ENCODE measurements at regions not wholly inside any gene's neighbourhood (a gene's known extent, or its start where the extent isn't known, plus 50 kb on each side); places are given as distances from the start of the nearest gene placed in this dataset.

DNA sequence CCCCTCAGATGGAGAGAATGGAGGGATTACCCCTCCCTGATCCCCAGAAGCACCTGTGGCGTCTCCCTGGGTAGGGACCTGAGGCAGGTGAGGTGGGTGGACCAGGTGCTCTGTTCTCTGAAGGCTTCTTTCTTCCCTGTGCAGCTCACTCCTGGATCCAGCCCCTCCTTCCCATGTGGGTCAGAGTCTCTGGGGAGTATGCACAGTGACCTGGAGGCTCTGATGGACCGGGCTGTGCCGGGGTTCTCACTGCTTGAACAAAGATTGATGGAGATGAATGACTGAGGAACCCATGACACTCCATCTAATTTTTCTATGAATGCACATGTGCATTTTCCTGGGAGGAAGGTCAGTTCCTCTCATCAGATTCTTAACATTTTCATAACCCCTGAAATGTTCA, 78.6 kb upstream of the SHANK2 start:
- TF ChIP-seq TAF1 (IDR thresholded peaks at IDR 0.05; ENCODE audit: low read depth) (no peak), CTCF (IDR thresholded peaks at IDR 0.05; ENCODE audit: poor library complexity, severe bottlenecking) (no peak), REST (IDR thresholded peaks at IDR 0.05; ENCODE audit: borderline replicate concordance) (no peak), POLR2AphosphoS5 (IDR thresholded peaks at IDR 0.05) (no peak), SMC3 (conservative IDR thresholded peaks at IDR 0.05; ENCODE audit: poor library complexity) (no peak), EZH2 (IDR thresholded peaks at IDR 0.05; ENCODE audit: borderline replicate concordance, insufficient read depth, low read length, poor library complexity, severe bottlenecking) (no peak), MXI1 (conservative IDR thresholded peaks at IDR 0.05; ENCODE audit: poor library complexity, severe bottlenecking) (no peak), EP300 (conservative IDR thresholded peaks at IDR 0.05; ENCODE audit: poor library complexity, severe bottlenecking) (no peak), RAD21 (conservative IDR thresholded peaks at IDR 0.05) (no peak)

GRCh38 chr11:71330349-71330748, 78.0 kb upstream of the SHANK2 start:
- H3K27ac ChIP-seq (ENCODE audit: low read length), result no peak overlapping the region
- H3K4me2 ChIP-seq (ENCODE audit: low read length), result no peak overlapping the region
- no peaks in the 10 kb centered on the region for H3K27me3 ChIP-seq (ENCODE audit: insufficient read depth, low read depth, low read length)
- H2AFZ ChIP-seq (ENCODE audit: low read depth, low read length), result no peak overlapping the region
- H4K20me1 ChIP-seq (ENCODE audit: insufficient read depth), result no peaks in the 10 kb centered on the region
- no peaks in the 10 kb centered on the region for H3K9me3 ChIP-seq (ENCODE audit: low read length)
- no peaks in the 10 kb centered on the region for H3K9me2 ChIP-seq (ENCODE audit: insufficient read depth, low read length)
- no peaks in the 10 kb centered on the region for H3K36me3 ChIP-seq (ENCODE audit: insufficient read depth, low read length)
- TF ChIP-seq EP300 (conservative IDR thresholded peaks at IDR 0.05; ENCODE audit: poor library complexity, severe bottlenecking), result no peak
- TF ChIP-seq MXI1 (conservative IDR thresholded peaks at IDR 0.05; ENCODE audit: poor library complexity, severe bottlenecking), result no peak
- no peak overlapping the region for H3K9ac ChIP-seq (ENCODE audit: low read length)
- no peaks in the 10 kb centered on the region for H3K79me2 ChIP-seq (replicated peaks; ENCODE audit: insufficient read depth, low read length)
- H3K4me3 ChIP-seq (ENCODE audit: low read length), result no peak overlapping the region
- no peaks in the 10 kb centered on the region for H3F3A ChIP-seq (ENCODE audit: insufficient read depth, low read length, poor library complexity, severe bottlenecking)

More for the DNA sequence above, 78.6 kb upstream of the SHANK2 start:
- H3K36me3 ChIP-seq (ENCODE audit: insufficient read depth, low read length), result no peaks in the 10 kb centered on the region
- H3K79me2 ChIP-seq (replicated peaks; ENCODE audit: insufficient read depth, low read length), result no peaks in the 10 kb centered on the region
- no peak overlapping the region for H3K27ac ChIP-seq (ENCODE audit: low read length)
- no peak overlapping the region for H3K4me2 ChIP-seq (ENCODE audit: low read length)
- H3F3A ChIP-seq (ENCODE audit: insufficient read depth, low read length, poor library complexity, severe bottlenecking), result no peaks in the 10 kb centered on the region
- no peaks in the 10 kb centered on the region for H3K9me3 ChIP-seq (ENCODE audit: low read length)
- no peak overlapping the region for H3K9ac ChIP-seq (ENCODE audit: low read length)
- H3K4me3 ChIP-seq (ENCODE audit: low read length), result no peak overlapping the region
- H4K20me1 ChIP-seq (ENCODE audit: insufficient read depth), result no peaks in the 10 kb centered on the region
- no peaks in the 10 kb centered on the region for H3K27me3 ChIP-seq (ENCODE audit: insufficient read depth, low read depth, low read length)
- no peaks in the 10 kb centered on the region for H3K9me2 ChIP-seq (ENCODE audit: insufficient read depth, low read length)
- H2AFZ ChIP-seq (ENCODE audit: low read depth, low read length), result no peak overlapping the region

- Histone ChIP-seq H3K36me3 (ENCODE audit: insufficient read depth, low read length) (no peaks in the 10 kb centered on the region), H4K20me1 (ENCODE audit: insufficient read depth) (no peaks in the 10 kb centered on the region), H3K9ac (ENCODE audit: low read length) (no peak overlapping the region), H3K9me3 (ENCODE audit: low read length) (no peaks in the 10 kb centered on the region), H3F3A (ENCODE audit: insufficient read depth, low read length, poor library complexity, severe bottlenecking) (no peaks in the 10 kb centered on the region), H3K9me2 (ENCODE audit: insufficient read depth, low read length) (no peaks in the 10 kb centered on the region), H3K79me2 (replicated peaks; ENCODE audit: insufficient read depth, low read length) (no peaks in the 10 kb centered on the region), H3K27me3 (ENCODE audit: insufficient read depth, low read depth, low read length) (no peaks in the 10 kb centered on the region), H3K4me2 (ENCODE audit: low read length) (no peak overlapping the region), H2AFZ (ENCODE audit: low read depth, low read length) (no peak overlapping the region), H3K4me3 (ENCODE audit: low read length) (no peak overlapping the region), H3K27ac (ENCODE audit: low read length) (no peak overlapping the region)
- TF ChIP-seq REST (IDR thresholded peaks at IDR 0.05; ENCODE audit: borderline replicate concordance) (no peak), TAF1 (IDR thresholded peaks at IDR 0.05; ENCODE audit: low read depth) (no peak), EP300 (conservative IDR thresholded peaks at IDR 0.05; ENCODE audit: poor library complexity, severe bottlenecking) (no peak), CTCF (IDR thresholded peaks at IDR 0.05; ENCODE audit: poor library complexity, severe bottlenecking) (no peak), SMC3 (conservative IDR thresholded peaks at IDR 0.05; ENCODE audit: poor library complexity) (no peak), RAD21 (conservative IDR thresholded peaks at IDR 0.05) (no peak), MXI1 (conservative IDR thresholded peaks at IDR 0.05; ENCODE audit: poor library complexity, severe bottlenecking) (no peak), POLR2AphosphoS5 (IDR thresholded peaks at IDR 0.05) (no peak), EZH2 (IDR thresholded peaks at IDR 0.05; ENCODE audit: borderline replicate concordance, insufficient read depth, low read length, poor library complexity, severe bottlenecking) (no peak)
Measured at GRCh38 chr11:71329786-71330185, 77.4 kb upstream of the SHANK2 start.
